Thoracic aorta (tissue), 2 donors: ENCODE measurements at regions not wholly inside any gene's neighbourhood (a gene's known extent, or its start where the extent isn't known, plus 50 kb on each side); places are given as distances from the start of the nearest gene placed in this dataset.

ENCODE experiments used
- ATAC-seq: fragments of 150-250 bp; one replicate; pipeline ENCODE4 v1.8.0; 2017; ENCODE audit warnings: low read depth; ENCODE audit not compliant: insufficient number of reproducible peaks, low FRiP score
- DNase-seq: peaks from one replicate; pipeline ENCODE4 v3.0.0-alpha.2; 2020; ENCODE audit warnings: low spot score
- H3K27ac ChIP-seq, 2 donors: fragments of 200-600 bp; sonication (generic); 1 replicate in 1 of 2; 2 replicates in 1 of 2; pipeline ENCODE4 v1.5.1; 2016; ENCODE audit warnings: mild to moderate bottlenecking in 2 of 2, moderate library complexity in 2 of 2
- H3K27me3 ChIP-seq: fragments of 200-600 bp; sonication (generic); replicated peaks from 2 replicates; pipeline ENCODE4 v1.6.0; 2016; ENCODE audit warnings: mild to moderate bottlenecking; ENCODE audit not compliant: insufficient read depth
- H3K36me3 ChIP-seq: fragments of 200-600 bp; sonication (generic); one replicate; pipeline ENCODE4 v1.5.1; 2016
- H3K4me1 ChIP-seq, 2 donors: fragments of 200-600 bp; sonication (generic); 1 replicate in 1 of 2; 2 replicates in 1 of 2; pipeline versions ENCODE4 v1.5.1 to v1.6.0; 2016; ENCODE audit warnings: low read depth in 2 of 2, mild to moderate bottlenecking in 1 of 2; ENCODE audit not compliant: control insufficient read depth in 1 of 2
- H3K4me3 ChIP-seq: fragments of 200-600 bp; sonication (generic); 2 replicates; pipeline ENCODE4 v1.5.1; 2016; ENCODE audit warnings: mild to moderate bottlenecking
- H3K9me3 ChIP-seq: fragments of 200-600 bp; sonication (generic); 2 replicates; pipeline ENCODE4 v1.5.1; 2016
- CTCF ChIP-seq: fragments of 200-600 bp; sonication (generic); IDR thresholded peaks from one replicate; pipeline ENCODE4 v1.5.1; 2019; ENCODE audit warnings: antibody characterized with exemption

- Histone ChIP-seq H3K27ac (no peak overlapping the region), H3K27me3 (no peaks in the 10 kb centered on the region), H3K4me1 (peaks cover 7 to 10% of the 10 kb centered on the region in 2 donors), H3K36me3 (no peaks in the 10 kb centered on the region), H3K9me3 (no peaks in the 10 kb centered on the region), H3K4me3 (no peak overlapping the region)
- ATAC-seq = no peak
- DNase-seq = no peak
- no peak for TF ChIP-seq CTCF
Observed at GRCh38 chr6:6711031-6711785, 122.7 kb downstream of the LY86 start.

- H3K9me3 ChIP-seq = no peaks in the 10 kb centered on the region
- H3K36me3 ChIP-seq = no peaks in the 10 kb centered on the region
- DNase-seq (no peak), ATAC-seq (no peak)
- peaks cover 7 to 10% of the 10 kb centered on the region in 2 donors for H3K4me1 ChIP-seq
- H3K4me3 ChIP-seq = no peak overlapping the region
- no peak for TF ChIP-seq CTCF
- no peaks in the 10 kb centered on the region for H3K27me3 ChIP-seq
- H3K27ac ChIP-seq = no peak overlapping the region
Observed at GRCh38 chr6:6711832-6712448, 123.4 kb downstream of the LY86 start.

GRCh38 chr6:6712449-6713403, 124.2 kb downstream of the LY86 start:
- ATAC-seq (no peak), DNase-seq (no peak)
- H3K4me1 ChIP-seq = peaks cover 7 to 10% of the 10 kb centered on the region in 2 donors
- peak overlapping the region in 1 of 2 donors; percentile 40 for H3K27ac ChIP-seq
- TF ChIP-seq CTCF = no peak
- no peaks in the 10 kb centered on the region for H3K36me3 ChIP-seq
- H3K27me3 ChIP-seq = no peaks in the 10 kb centered on the region
- peak overlapping the region; percentile 44 for H3K4me3 ChIP-seq
- no peaks in the 10 kb centered on the region for H3K9me3 ChIP-seq

- Histone ChIP-seq H3K9me3 (no peaks in the 10 kb centered on the region), H3K27ac (no peak overlapping the region), H3K36me3 (no peaks in the 10 kb centered on the region), H3K27me3 (no peaks in the 10 kb centered on the region), H3K4me1 (peaks cover 7 to 10% of the 10 kb centered on the region in 2 donors), H3K4me3 (no peak overlapping the region)
- no peak for DNase-seq
- TF ChIP-seq CTCF = no peak
- no peak for ATAC-seq
Observed at GRCh38 chr6:6713657-6714056, 125.1 kb downstream of the LY86 start.
